Cardiac fibroblast (primary cell): ENCODE measurements at regions not wholly inside any gene's neighbourhood (a gene's known extent, or its start where the extent isn't known, plus 50 kb on each side); places are given as distances from the start of the nearest gene placed in this dataset.
"Not testable (repeated sequence)": the region's sequence is repeated elsewhere in the genome, so short reads cannot be mapped to it uniquely, and the experiment has no call there.

Experiments
- DNase-seq, 2 donors: peaks; one replicate each; pipeline versions ENCODE4 v3.0.0 to v3.0.0-alpha.2; 2010; ENCODE audit warnings: low read depth in 2 of 2
- H3K4me3 ChIP-seq, 2 donors: replicated peaks in 1 of 2; 1 replicate in 1 of 2; 2 replicates in 1 of 2; pipeline ENCODE4 v1.5.1; 2011; ENCODE audit warnings: low read depth in 2 of 2, low read length in 2 of 2, mild to moderate bottlenecking in 2 of 2, moderate library complexity in 1 of 2
- TF ChIP-seq, protein P1 (sequence below): IDR thresholded peaks from one replicate; pipeline ENCODE4 v1.5.1; 2011; ENCODE audit warnings: low read depth, mild to moderate bottlenecking, low read length, inconsistent platforms

GRCh38 chr5:155631116-155631515 is 617.6 kb downstream of the KIF4B start:
- no peak overlapping the region for H3K4me3 ChIP-seq
- TF ChIP-seq, protein P1, sequence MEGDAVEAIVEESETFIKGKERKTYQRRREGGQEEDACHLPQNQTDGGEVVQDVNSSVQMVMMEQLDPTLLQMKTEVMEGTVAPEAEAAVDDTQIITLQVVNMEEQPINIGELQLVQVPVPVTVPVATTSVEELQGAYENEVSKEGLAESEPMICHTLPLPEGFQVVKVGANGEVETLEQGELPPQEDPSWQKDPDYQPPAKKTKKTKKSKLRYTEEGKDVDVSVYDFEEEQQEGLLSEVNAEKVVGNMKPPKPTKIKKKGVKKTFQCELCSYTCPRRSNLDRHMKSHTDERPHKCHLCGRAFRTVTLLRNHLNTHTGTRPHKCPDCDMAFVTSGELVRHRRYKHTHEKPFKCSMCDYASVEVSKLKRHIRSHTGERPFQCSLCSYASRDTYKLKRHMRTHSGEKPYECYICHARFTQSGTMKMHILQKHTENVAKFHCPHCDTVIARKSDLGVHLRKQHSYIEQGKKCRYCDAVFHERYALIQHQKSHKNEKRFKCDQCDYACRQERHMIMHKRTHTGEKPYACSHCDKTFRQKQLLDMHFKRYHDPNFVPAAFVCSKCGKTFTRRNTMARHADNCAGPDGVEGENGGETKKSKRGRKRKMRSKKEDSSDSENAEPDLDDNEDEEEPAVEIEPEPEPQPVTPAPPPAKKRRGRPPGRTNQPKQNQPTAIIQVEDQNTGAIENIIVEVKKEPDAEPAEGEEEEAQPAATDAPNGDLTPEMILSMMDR = no peak

DNA sequence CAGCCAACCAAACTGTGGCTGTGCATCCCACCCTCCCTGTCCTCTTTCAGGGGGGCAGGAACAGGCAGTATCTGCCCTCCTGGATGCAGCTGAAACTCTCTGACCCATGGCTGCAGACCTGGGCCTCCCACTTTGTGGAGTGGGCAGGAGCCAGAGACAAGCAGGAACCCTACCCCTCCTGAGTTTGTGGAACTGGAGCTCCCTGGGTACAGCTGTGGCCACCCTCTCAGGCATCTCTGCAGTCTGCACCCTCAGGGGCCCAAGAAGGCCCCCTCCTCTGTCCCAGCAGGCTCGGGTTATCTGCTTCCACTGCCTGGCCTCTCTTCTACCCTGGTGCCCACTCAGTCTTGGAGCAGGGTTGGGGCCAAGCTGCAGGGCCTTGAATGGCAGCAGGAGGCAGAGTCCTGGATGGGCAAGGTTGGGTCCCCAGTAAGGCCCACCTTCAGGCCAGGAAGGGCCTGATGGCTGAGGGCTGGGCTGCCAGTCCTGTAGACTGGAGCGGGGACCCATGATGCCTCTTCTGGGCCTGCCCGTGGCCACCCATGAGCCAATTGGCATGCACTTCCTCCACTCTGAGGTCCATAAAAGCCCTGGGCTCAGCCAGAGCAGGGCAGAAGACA is 619.9 kb downstream of the KIF4B start:
- no peak overlapping the region for H3K4me3 ChIP-seq
- DNase-seq = no peak
- TF ChIP-seq, protein P1 = no peak

More at GRCh38 chr5:155631116-155631515, 617.6 kb downstream of the KIF4B start:
- DNase-seq = peak in 1 of 2 donors; percentile 1

DNA sequence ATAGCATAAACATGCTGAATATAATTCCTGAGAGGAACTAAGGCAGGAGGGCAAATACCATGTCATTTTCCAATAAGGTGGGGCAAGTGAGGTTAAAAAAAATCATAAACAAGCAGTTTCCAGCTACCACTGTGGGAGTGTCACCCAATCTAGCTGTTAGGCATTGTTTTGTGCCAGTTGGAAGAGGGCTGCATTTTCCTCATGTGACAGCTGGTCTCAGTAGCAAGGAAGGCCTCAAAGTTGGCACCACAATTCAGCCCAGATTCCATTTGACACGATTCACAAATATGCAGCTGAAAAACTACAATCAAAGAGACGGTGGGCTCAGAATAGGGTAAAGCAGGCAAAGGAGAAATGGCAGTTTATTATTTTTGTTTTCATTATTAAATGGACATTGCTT is 636.1 kb downstream of the KIF4B start:
- TF ChIP-seq, protein P1 = no peak
- DNase-seq = no peak
- no peak overlapping the region for H3K4me3 ChIP-seq

GRCh38 chr5:155655569-155655968 is 642.0 kb downstream of the KIF4B start:
- no peak overlapping the region for H3K4me3 ChIP-seq
- TF ChIP-seq, protein P1 = no peak
- DNase-seq = no peak

DNA sequence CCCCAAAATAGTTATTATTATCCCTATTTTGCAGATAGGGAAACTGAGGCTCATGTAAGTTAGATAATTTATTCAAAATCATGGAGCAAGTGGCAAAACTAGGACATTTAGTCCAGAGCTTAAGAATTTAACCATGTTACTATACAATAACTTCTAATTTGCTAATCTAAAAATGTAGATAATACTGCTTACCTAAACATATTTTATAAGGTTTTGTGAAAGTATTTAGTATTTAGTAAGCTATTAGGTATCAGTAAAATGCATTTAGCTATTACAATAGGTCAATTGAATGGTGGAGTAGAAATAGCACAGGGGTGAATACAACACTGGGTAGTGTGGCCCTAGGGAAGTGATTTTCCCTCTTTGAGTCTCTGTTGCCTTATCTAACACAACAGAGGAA is 648.3 kb downstream of the KIF4B start:
- H3K4me3 ChIP-seq = no peak overlapping the region
- TF ChIP-seq, protein P1 = no peak
- DNase-seq = no peak

- TF ChIP-seq, protein P1 = no peak
- no peak overlapping the region for H3K4me3 ChIP-seq
- no peak for DNase-seq
Measured at GRCh38 chr5:155665361-155665760, 651.8 kb downstream of the KIF4B start.

GRCh38 chr5:155672001-155672400 is 655.0 kb upstream of the SGCD start:
- not testable (repeated sequence) for DNase-seq, H3K4me3 ChIP-seq
